TTC549 (cell line): ENCODE measurements at regions not wholly inside any gene's neighbourhood (a gene's known extent, or its start where the extent isn't known, plus 50 kb on each side); places are given as distances from the start of the nearest gene placed in this dataset.
"Not testable (repeated sequence)": the region's sequence is repeated elsewhere in the genome, so short reads cannot be mapped to it uniquely, and the experiment has no call there.

ENCODE experiments used
- FAIRE-seq: peaks from 2 replicates; lab custom pipeline; 2012; peaks lifted over from hg19 to GRCh38; lab: Jason Lieb, UNC

DNA sequence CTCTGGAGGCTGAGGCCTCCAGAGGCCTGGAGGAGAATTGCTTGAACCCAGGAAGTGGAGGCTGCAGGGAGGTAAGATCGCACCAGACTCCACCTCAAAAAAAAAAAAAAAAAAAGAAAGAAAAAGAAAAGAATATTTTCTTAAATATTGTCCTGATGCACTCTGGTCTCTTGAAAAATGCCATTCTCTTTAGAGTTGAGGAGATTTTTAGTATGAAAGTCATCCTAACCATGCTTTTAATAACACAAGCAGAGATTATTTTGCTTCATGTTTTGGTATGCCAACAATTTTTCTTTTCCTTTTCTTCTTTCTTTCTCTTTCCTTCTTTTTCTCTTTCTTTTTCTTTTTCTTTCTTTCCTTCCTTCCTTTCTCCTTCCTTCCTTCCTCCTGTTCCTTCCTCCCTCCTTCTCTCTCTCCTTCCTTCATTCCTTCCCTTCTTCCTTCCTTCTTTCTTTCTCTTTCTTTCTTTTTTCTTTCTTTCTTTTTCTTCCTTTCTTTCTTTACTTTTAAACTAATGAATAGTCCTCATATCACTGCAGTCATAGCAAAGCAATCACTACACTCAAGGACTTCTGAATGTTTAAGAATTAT lies 116.9 kb upstream of the CCNH start:
- no peak for FAIRE-seq

- no peak for FAIRE-seq
Observed at GRCh38 chr5:87526131-87526530, 113.4 kb upstream of the CCNH start.

DNA sequence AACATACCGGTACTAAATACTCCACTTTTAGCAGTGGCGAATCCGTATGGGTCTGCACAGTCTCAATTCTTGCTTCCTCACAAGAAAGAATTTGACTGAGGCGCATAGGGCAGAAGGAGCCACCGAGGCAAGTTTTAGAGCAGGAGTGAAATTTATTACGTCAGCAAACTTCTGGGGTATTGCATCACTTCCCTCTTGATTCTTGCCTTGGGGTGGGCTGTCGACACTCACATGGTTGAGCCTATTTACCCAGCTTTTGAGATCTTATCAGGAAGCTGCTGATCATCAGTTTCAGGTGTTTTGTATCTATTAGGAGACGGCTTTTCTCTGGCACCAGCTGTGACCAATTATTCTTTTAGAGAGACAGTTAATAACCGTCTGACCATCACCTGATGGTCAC lies 111.5 kb upstream of the CCNH start:
- FAIRE-seq: no peak

- FAIRE-seq: not testable (repeated sequence)
Observed at GRCh38 chr5:87511778-87512177, 99.0 kb upstream of the CCNH start.

GRCh38 chr5:87503004-87503403 lies 90.3 kb upstream of the CCNH start:
- no peak for FAIRE-seq

DNA sequence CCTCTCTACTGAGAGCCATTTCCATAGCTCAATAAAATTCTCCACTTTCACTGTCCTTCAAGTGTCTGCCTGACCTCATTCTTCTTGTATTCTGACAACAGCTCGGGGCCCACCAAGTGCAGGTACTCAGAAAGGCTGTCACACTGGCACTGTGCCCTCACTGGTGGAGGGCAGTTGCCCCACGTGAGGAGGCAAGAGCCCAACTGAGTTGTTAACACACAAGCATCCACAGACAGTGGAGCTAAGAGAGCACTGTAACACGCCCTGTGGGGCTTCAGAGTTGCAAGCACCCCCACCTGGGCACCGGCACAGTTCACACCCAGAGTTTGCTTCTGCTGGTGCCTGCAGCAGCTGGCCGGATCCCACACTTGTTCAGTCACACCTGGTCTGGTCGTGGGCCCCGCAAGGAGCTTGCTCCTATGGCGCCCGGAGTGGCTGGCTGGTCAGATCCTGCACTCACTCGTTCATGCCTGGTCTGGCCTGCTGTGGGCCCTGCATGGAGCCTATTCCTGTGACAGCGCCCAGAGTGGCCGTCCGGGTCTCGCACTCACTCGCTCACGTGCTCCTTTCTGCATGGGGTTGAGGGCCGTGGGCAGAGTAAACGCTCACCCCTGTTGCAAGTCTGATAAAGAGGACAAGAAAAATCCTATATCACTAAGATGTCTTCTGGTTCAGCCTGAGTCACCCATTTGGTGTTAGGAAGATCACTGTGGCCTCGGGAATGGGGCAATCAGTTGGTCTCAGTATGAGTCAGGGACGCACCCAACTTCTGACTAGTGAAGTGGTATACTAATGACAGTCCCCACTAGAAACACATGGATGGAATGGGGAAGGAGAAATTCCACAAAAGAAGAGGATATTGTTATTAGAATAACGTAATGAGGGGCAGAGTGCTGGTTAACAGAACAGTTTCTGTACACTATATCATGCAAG lies 87.0 kb upstream of the CCNH start:
- FAIRE-seq: no peak
